GM19438 (cell line): ENCODE measurements at regions not wholly inside any gene's neighbourhood (a gene's known extent, or its start where the extent isn't known, plus 50 kb on each side); places are given as distances from the start of the nearest gene placed in this dataset.
"Not testable (repeated sequence)": the region's sequence is repeated elsewhere in the genome, so short reads cannot be mapped to it uniquely, and the experiment has no call there.

Experiments
- ATAC-seq: cut with Tn5 transposase; IDR thresholded peaks from one replicate; pipeline ENCODE4 v1.9.1; 2021; ENCODE audit warnings: low read depth; ENCODE audit not compliant: unreplicated experiment

DNA sequence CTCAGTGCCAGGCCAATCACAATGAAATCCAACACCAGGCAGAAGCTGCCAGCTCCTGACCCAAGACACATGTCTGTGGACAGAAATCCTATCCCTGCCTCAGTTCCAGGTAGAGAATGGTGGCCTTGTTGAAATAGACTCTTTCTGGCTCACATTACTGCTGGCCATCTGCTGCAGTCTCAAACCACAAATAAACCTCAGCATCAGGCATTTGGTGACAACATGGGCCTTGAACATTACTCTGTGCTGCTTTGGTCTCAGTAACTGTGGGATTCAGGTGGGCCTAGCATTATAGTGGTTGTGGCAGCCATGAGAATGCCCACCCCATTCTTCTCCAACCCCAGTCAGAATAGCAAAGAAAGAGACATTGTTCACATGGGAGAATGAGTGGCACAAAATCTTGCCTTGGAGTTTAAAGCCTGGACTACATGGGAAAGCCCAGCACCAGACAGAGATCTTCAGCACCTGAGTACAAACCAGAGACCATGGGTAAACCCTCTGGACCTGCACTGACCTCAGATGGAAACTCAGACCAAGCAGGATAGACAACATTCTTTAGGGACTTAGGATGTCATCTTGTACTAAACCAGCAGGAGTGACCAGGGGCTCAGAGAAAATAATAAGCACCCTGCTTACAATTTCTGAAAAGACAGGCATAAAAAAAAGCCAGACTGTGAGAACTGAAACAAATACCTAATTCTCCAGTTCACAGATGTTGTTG is 50.4 kb upstream of the TRAM1L1 start:
- ATAC-seq, result no peak

DNA sequence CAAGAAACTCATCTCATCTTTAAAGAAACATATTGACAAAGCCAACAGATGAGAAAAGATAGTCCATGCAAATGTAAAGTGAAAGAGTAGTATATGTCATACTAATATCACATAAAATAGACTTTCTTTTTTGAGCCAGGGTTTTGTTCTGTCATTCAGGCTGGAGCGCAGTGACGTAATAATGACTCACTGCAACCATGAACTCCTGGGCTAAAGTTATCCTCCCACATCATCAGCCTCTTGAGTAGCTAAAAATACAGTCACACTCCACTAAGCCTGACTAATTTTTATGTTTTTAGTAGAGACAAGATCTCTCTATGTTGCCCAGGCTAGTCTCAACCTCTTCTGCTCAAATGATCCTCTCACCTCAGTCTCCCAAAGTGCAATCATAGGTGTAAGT is 51.8 kb upstream of the TRAM1L1 start:
- ATAC-seq, result no peak

DNA sequence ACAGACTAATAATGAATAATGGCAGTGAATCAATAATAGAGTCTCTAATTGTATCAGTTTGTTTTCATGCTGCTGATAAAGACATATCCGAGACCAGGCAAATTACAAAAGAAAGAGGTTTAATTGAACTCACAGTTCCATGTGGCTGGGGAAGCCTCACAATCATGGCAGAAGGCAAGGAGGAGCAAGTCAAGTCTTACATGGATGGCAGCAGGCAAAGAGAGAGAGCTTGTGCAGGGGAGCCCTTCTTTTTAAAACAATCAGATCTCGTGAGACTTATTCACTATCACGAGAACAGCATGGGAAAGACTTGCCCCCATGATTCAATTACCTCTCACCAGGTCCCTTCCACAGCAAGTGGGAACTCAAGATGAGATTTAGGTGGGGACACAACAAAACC is 53.4 kb upstream of the TRAM1L1 start:
- not testable (repeated sequence) for ATAC-seq

DNA sequence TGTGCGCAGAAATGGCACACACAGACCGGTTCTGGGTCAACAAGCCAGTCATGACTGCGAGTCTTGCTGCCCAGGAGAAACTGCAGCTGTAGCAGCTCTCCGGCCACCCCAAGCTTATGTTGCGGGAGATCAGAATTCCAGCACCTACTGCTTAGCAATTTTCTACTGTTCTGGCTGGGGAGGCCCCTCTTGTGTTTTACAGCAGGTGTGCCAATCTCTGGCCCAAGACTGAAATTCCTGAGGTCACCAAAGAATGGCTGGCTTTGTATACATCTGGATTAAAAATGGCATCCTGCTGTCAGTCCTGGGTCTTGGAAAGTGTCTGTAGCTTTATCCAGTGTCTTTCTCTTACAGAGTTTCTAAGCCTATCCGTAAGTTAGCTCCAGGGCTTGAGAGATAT is 68.9 kb upstream of the TRAM1L1 start:
- ATAC-seq, result no peak

DNA sequence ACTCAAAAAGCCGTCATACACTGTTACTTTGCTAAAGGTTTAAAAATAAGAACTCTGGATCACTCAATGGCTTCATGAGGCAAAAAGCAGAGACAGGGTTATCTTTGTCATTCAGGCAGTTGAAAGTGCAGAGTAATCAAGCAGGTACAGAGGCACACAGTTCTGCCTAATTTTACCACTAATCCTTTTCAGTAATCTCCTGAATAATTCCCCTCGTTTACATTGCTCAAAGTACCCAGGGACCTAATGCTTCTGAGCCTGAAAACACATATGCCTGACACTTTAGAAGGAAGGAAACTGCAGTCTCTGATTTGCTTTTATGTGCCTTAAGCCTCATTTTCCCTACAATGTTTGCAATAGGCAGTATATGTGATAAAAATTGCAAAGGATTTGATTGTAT is 71.4 kb upstream of the TRAM1L1 start:
- no peak for ATAC-seq

DNA sequence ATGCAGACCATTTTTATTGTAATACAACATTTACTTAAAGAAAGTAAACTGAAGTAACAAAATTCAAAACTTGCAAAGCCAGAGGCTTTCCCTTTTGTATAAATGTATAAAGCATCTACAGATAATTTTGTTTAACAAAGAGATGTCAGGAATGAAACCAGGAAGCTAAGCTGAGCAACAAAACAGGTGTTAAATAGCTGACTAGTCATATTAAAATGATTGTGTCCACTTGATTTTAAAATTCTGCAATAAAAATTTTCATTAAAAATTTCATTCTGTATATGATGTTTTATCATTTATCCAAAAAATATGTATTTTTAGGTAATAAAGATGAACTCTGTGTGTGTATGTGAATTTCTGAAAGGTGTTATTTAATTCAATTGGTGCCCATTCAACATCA is 72.0 kb upstream of the TRAM1L1 start:
- ATAC-seq, result no peak

DNA sequence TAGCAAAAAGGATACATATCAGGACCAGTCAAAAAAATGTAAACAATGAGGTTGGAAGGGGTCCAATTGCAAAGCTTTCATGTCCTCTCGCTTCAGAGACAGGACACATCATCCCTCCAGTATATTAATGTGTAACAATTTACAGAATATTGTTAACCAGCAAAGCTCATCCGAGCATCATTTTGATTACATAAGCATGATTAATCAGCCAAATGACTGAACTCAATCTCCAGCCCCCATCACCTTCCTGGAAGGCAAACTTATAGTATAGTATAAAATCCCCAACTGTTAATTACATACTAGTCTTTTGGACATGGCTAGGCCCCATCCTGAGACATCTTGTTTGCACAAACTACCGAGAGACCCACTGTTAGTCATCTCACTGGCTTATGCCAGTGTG is 77.6 kb upstream of the TRAM1L1 start:
- no peak for ATAC-seq

DNA sequence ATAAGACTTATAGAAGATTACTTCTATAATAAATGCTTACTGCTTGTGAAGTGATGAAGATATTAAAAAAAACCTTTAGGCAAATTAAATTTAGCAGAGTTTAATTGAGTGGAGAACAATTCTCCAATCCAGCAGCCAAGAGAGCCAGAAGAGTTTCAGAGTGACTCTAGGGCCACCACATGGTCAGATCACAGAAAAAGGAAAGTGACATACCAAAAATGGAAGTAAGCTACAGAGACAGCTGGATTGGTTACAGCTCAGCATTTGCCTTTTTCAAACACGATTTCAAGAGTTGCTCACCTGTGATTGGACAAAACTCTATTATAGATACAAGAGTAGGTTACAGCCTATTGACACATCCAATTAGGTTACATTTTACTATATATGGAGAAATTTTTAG is 79.0 kb upstream of the TRAM1L1 start:
- no peak for ATAC-seq

DNA sequence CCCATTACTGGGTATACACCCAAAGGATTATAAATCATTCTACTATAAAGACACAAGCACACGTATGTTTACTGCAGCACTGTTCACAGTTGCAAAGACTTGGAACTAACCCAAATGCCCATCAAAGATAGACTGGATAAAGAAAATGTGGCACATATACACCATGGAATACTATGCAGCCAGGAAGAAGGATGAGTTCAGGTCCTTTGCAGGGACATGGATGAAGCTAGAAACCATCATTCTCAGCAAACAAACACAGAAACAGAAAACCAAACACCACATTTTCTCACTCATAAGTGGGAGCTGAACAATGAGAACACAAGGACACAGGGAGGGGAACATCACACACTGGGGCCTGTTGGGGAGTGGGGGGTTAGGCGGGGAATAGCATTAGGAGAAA is 90.0 kb upstream of the TRAM1L1 start:
- not testable (repeated sequence) for ATAC-seq

DNA sequence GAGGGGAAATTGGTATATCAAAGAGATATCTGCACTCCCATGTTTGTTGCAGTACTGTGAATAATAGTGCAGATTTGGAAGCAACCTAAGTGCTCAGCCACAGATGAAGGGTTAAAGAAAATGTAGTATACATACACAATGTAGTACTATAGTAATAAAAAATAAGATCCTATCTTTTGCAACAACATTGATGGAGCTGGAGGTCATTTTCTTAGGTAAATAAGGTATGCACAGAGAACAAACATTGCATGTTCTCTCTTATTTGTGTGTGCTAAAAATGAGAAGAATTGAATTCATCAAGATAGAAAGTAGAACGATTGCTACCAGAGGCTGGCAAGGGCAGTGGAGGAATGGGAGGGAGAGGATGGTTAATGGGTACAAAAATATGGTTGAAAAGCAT is 117.9 kb upstream of the TRAM1L1 start:
- ATAC-seq, result no peak

DNA sequence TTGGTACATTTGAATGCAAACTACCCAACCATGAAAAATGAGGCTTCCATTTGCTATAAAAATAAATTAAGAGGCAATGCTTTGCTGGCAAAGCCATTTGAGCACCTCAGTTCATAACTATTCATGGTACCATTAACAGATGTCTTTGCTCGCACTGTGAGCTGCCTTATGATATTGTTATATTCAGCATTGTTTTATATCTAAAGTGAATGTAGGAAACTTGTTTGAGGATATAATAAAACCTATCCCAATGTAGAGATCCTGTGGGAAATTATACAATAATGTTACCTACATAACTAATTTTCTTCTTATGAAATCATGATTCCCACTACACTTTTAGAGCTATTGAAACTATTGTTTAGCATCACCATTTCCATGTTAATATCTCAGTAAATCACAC is 125.2 kb upstream of the TRAM1L1 start:
- no peak for ATAC-seq

DNA sequence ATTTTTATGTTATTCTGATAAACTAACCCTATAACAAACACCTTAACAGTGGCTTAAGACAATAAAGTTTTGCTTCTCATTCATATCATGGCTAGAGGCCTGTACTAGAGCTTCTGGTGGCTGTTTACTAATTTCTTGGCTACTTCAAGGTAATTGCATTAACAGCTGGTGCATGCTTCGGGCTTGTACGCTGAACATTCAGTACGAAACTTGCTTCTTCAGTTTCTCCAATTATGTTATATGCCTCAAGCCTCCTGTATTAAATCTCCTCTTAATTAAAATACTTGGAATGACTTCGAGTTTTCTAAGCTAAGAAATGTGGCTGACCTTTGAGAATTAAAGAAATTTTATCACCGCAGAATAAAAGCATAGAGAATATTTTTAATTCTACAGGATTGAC is 138.9 kb upstream of the TRAM1L1 start:
- no peak for ATAC-seq

DNA sequence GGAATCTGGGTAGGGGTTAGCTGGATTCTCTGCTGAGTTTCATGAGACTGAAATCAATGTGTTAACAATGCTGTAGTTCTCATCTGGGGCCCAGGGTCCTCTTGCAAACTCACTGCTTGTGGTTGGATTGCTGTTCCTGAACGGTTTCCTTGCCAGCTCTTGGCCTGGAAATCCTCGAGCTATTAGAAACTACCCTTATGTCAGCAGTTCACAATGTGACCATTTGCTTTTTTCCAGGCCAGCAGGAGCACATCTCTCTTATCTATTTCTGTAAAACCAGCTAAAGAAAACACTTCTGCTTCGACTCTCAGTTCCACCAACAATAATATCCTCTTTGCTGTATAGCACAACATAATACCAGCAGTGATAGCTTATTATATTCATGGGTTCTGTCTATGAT is 140.1 kb upstream of the TRAM1L1 start:
- no peak for ATAC-seq

DNA sequence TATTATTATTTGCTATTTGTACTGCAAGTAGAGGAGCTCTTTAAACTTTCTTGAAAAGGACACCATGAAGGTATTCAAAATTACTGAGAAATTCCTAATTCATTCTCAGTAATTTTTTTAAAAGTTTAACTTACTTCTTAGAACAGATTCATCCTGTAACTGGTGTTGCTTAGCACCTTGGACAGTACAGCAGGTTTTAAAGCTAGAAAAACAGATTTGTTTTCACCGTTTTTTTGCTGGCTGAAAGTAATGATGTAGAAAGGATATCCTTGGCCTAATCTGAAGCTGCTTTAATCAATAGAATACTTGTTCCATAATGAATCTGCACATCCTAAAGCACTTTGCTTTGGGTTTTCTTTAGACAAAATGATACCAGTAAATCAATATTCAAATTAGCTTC is 142.5 kb upstream of the TRAM1L1 start:
- ATAC-seq, result no peak

DNA sequence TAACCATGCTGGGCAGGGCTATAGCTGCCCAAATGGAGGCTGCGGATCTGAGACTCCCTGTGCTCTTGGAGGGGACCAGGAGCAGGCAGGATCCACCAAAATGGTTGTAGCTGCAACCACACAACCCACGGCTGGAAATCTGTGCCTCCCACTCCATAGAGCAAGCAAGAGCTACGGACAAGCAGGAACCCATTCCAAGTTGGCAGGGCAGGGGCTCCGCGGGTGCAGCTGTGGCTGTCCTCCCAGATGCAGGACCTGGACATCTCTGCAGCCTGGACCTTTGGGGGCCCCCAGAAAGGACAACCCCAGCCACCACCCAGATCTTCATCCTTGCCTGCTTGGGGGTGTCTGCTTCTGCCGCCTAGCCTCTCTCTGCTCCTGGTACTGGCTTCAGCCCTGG is 154.1 kb upstream of the TRAM1L1 start:
- ATAC-seq, result no peak

DNA sequence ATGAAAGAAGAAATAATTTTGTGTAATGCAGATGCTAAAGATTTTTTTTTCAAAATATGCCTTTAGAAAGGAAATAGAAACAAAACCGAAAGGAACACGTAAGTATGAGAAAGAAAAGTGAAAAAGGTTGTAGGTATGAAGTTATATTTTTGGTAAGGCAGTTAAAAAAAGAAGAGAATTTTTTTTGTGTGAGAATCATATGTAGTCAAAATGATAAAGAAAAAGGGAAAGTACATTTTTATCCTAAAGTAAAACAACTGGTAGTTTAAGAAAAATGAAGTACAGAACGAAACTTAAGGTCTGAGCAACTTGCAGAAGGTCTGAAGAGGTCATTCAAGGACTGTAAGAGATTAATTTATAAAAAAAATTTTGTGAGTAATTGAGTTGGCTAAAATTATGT is 164.0 kb upstream of the TRAM1L1 start:
- ATAC-seq, result peak; percentile 79

DNA sequence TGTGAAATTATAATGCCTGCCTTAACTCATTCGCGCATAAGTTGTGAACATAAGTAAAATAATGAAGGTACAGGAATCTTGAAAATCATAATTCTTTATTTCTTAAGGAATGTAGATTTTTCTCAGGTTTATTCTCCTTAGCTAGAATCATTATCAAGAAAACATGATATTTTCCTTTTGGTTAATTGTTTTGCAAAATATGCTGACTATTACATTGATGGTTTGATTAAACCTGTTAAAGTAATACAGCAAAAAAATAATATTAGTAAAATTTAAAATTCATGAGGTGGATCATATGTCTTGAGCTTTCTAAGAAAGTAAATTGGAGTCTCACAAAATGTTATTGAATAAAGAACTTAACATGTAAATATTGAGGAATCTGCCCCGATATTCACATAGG is 178.7 kb upstream of the TRAM1L1 start:
- ATAC-seq, result no peak

DNA sequence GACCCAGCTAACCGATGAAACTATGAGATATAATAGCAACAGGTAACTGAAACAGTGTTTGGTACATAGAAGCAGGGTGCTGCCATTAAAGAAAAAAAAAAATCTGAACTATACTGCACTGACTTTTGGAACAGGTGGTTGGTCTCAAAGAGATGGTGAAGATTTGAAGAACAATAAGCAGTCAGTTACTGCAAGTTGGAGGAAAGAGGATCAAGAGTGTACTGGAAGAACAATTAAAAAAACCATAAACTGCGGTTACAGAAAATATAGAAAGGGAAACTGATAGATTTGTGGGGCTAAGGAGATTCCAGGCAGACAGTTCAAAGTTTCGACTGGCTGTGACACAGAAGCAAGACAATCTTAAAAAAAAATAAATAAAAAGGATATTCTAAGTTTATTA is 181.9 kb upstream of the TRAM1L1 start:
- no peak for ATAC-seq

DNA sequence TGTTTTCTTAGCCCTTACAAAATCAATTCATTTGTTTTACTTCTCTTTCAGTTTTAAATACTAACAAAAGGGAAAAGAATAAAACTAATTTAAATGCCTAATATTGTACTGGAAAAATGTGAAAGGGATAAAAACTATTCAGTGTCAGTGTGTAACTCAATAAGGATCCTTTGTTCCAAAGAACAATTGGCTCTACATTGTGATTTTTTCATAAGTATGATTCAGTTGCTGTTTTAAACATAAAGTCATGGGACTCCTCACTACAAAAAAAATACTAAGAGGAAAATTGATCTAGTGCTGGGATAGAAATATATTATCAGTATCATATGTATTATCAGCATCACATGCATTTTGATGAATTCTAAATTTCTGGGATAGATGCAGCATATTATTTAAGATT is 199.4 kb upstream of the TRAM1L1 start:
- ATAC-seq, result no peak

DNA sequence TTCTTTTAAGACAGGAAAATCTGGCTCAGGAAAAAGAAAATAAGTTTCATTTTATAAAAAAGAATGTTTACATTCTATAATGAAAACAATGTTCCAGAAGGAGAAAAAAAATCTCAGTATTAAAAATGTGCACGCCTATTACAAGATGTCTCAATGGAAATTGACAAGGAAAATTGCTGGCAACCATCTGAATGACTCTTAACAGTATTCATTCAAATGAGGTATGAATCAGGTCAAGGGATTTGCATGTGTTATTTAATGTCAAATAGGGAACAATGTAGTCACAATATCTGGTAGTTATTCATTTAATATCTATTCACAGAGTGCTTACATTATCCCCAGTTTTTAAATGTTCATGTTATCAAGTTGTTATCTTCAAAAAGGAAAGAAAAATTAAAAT is 208.4 kb upstream of the TRAM1L1 start:
- ATAC-seq, result no peak

DNA sequence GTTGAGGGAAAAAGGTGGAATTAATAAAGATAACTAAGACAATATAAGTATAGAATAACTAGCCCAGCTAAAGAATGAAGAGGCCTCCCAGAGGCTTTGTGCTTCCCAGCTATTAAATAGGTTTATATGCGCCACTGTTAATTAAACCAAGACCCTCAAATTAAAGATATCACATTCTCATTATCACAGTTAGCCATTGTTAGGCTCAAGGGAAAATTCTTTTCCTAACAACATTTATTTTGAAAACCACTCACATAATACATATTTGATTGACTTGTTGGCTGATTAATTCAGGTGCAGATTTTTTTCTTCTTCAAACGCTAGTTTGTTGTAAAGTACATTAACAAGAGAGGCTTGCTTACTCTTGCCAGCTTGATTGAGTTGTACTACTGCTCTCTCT is 216.8 kb upstream of the TRAM1L1 start:
- no peak for ATAC-seq

DNA sequence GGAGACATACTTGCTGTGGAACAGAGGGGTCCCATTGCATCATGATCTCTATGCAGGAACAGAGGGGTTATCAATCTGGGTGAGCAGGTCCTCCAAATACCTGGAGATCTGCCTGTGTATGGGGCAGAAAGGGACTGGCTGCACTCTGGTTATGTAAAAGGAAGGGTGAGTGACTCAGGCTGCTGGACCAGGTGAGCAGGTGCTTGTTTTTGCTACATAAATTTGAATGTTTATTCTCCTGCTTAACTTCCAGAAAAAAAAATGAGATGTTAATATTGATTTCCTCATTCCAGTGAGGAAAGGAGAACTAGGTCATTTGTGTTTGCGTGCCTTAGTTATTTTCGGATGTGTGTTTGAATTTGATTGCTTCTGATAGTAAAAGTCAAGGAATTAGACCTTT is 225.8 kb upstream of the TRAM1L1 start:
- no peak for ATAC-seq

DNA sequence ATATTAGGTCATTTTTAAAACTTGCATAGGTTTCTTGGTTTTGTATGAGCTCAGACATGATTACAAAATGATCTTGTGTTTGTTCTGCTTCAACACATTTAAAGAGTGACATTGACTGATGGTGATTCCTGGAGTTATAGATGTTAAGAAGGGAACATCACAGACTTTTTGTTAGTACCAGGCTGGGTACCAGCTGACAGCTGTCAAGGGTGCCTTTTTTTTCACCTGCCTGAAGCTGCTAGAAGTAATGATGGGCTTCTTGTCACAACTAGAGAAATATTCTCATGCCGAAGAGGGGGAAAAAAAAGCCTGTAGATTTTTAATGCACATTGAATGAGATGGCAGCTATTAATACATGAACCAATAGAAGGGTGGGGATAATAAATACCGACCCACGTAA is 226.6 kb upstream of the TRAM1L1 start:
- ATAC-seq, result no peak
